ENCODE measurements at regions not wholly inside any gene's neighbourhood (a gene's known extent, or its start where the extent isn't known, plus 50 kb on each side); places are given as distances from the start of the nearest gene placed in this dataset.
"Not testable (repeated sequence)": the region's sequence is repeated elsewhere in the genome, so short reads cannot be mapped to it uniquely, and the experiment has no call there.

- peak; percentile 14 for DNase-seq (ENCODE audit: low spot score)
- peak overlapping the region; percentile 5 for H2AFZ ChIP-seq (ENCODE audit: low read length)
- H3K18ac ChIP-seq (ENCODE audit: low read length) = peak overlapping the region; percentile 15
- peaks cover 3 to 29% of the 10 kb centered on the region in 2 donors for H3K4me1 ChIP-seq (ENCODE audit: control insufficient read depth in 2 of 2, insufficient read depth in 1 of 2, low read depth in 1 of 2, low read length in 2 of 2)
- H2BK12ac ChIP-seq (ENCODE audit: low read length) = no peak overlapping the region
- no peak overlapping the region for H3K14ac ChIP-seq (ENCODE audit: low read length)
- no peak overlapping the region for H3K27ac ChIP-seq (replicated peaks; ENCODE audit: low read length)
- no peak overlapping the region for H3K4ac ChIP-seq (ENCODE audit: low read length)
- peaks cover 0 to 24% of the 10 kb centered on the region in 2 donors for H3K9me3 ChIP-seq (replicated peaks in 1 of 2; ENCODE audit: control insufficient read depth in 2 of 2, insufficient read depth in 1 of 2, low read depth in 1 of 2, low read length in 2 of 2)
- no peak overlapping the region for H2AK5ac ChIP-seq (ENCODE audit: low read depth, low read length)
- H3K79me1 ChIP-seq (ENCODE audit: low read depth, low read length) = no peaks in the 10 kb centered on the region
- H3K9ac ChIP-seq (ENCODE audit: low read depth, low read length, poor library complexity) = no peak overlapping the region
- no peak overlapping the region for H4K91ac ChIP-seq (ENCODE audit: low read depth, low read length, poor library complexity)
- H2BK5ac ChIP-seq (ENCODE audit: low read length) = no peak overlapping the region
- no peak overlapping the region for H2BK120ac ChIP-seq (ENCODE audit: low read depth, low read length)
- no peaks in the 10 kb centered on the region for H3K36me3 ChIP-seq (replicated peaks in 1 of 2; ENCODE audit: control insufficient read depth in 2 of 2, insufficient read depth in 2 of 2, low read length in 2 of 2)
- H3K27me3 ChIP-seq (ENCODE audit: control insufficient read depth in 3 of 3, insufficient read depth in 3 of 3, low read depth in 1 of 3, low read length in 3 of 3) = peaks cover 0 to 3% (median 0%) of the 10 kb centered on the region in 3 experiments
- no peak overlapping the region for H2BK15ac ChIP-seq (ENCODE audit: low read length)
- no peak overlapping the region for H3K23ac ChIP-seq (ENCODE audit: low read depth, low read length, poor library complexity)
- no peak overlapping the region for H3K4me2 ChIP-seq (ENCODE audit: insufficient read depth, low read length, poor library complexity, severe bottlenecking)
- no peak overlapping the region for H3K4me3 ChIP-seq (ENCODE audit: low read length in 2 of 2)
- WGBS, 2 donors (ENCODE audit: extremely low coverage in 2 of 2, insufficient read length in 2 of 2, insufficient replicate concordance in 1 of 2) = no CpG with 5 or more reads among the region's 4 CpGs
- H4K8ac ChIP-seq (ENCODE audit: low read depth, low read length) = no peak overlapping the region
Measured at GRCh38 chr2:103401621-103402020, 639.8 kb downstream of the TMEM182 start.

GRCh38 chr2:103402336-103402735 lies 640.5 kb downstream of the TMEM182 start:
- no peak overlapping the region for H3K4ac ChIP-seq (ENCODE audit: low read length)
- H3K27me3 ChIP-seq (ENCODE audit: control insufficient read depth in 3 of 3, insufficient read depth in 3 of 3, low read depth in 1 of 3, low read length in 3 of 3) = peaks cover 0 to 3% (median 0%) of the 10 kb centered on the region in 3 experiments
- no peak overlapping the region for H2BK12ac ChIP-seq (ENCODE audit: low read length)
- H3K27ac ChIP-seq (replicated peaks; ENCODE audit: low read length) = no peak overlapping the region
- H2AK5ac ChIP-seq (ENCODE audit: low read depth, low read length) = no peak overlapping the region
- peaks cover 0 to 17% of the 10 kb centered on the region in 2 donors for H3K9me3 ChIP-seq (replicated peaks in 1 of 2; ENCODE audit: control insufficient read depth in 2 of 2, insufficient read depth in 1 of 2, low read depth in 1 of 2, low read length in 2 of 2)
- no peaks in the 10 kb centered on the region for H3K79me1 ChIP-seq (ENCODE audit: low read depth, low read length)
- H3K4me2 ChIP-seq (ENCODE audit: insufficient read depth, low read length, poor library complexity, severe bottlenecking) = no peak overlapping the region
- H3K36me3 ChIP-seq (replicated peaks in 1 of 2; ENCODE audit: control insufficient read depth in 2 of 2, insufficient read depth in 2 of 2, low read length in 2 of 2) = no peaks in the 10 kb centered on the region
- no peak overlapping the region for H4K91ac ChIP-seq (ENCODE audit: low read depth, low read length, poor library complexity)
- no peak overlapping the region for H3K23ac ChIP-seq (ENCODE audit: low read depth, low read length, poor library complexity)
- WGBS, 2 donors (ENCODE audit: extremely low coverage in 2 of 2, insufficient read length in 2 of 2, insufficient replicate concordance in 1 of 2) = no CpG with 5 or more reads among the region's 3 CpGs
- no peak overlapping the region for H3K18ac ChIP-seq (ENCODE audit: low read length)
- H2AFZ ChIP-seq (ENCODE audit: low read length) = no peak overlapping the region
- no peak overlapping the region for H2BK120ac ChIP-seq (ENCODE audit: low read depth, low read length)
- H3K9ac ChIP-seq (ENCODE audit: low read depth, low read length, poor library complexity) = no peak overlapping the region
- DNase-seq (ENCODE audit: low spot score) = no peak
- H2BK5ac ChIP-seq (ENCODE audit: low read length) = no peak overlapping the region
- no peak overlapping the region for H3K4me3 ChIP-seq (ENCODE audit: low read length in 2 of 2)
- no peak overlapping the region for H2BK15ac ChIP-seq (ENCODE audit: low read length)
- peaks cover 3 to 29% of the 10 kb centered on the region in 2 donors for H3K4me1 ChIP-seq (ENCODE audit: control insufficient read depth in 2 of 2, insufficient read depth in 1 of 2, low read depth in 1 of 2, low read length in 2 of 2)
- no peak overlapping the region for H4K8ac ChIP-seq (ENCODE audit: low read depth, low read length)
- H3K14ac ChIP-seq (ENCODE audit: low read length) = no peak overlapping the region

GRCh38 chr2:103402944-103403343 lies 641.1 kb downstream of the TMEM182 start:
- Histone ChIP-seq H2BK15ac (ENCODE audit: low read length) (no peak overlapping the region), H3K14ac (ENCODE audit: low read length) (no peak overlapping the region), H2BK12ac (ENCODE audit: low read length) (no peak overlapping the region), H3K36me3 (replicated peaks in 1 of 2; ENCODE audit: control insufficient read depth in 2 of 2, insufficient read depth in 2 of 2, low read length in 2 of 2) (no peaks in the 10 kb centered on the region), H3K4me3 (ENCODE audit: low read length in 2 of 2) (no peak overlapping the region), H2BK5ac (ENCODE audit: low read length) (no peak overlapping the region), H2BK120ac (ENCODE audit: low read depth, low read length) (no peak overlapping the region), H2AFZ (ENCODE audit: low read length) (peak overlapping the region; percentile 0), H3K4me2 (ENCODE audit: insufficient read depth, low read length, poor library complexity, severe bottlenecking) (no peak overlapping the region), H3K18ac (ENCODE audit: low read length) (no peak overlapping the region), H2AK5ac (ENCODE audit: low read depth, low read length) (no peak overlapping the region), H3K4me1 (ENCODE audit: control insufficient read depth in 2 of 2, insufficient read depth in 1 of 2, low read depth in 1 of 2, low read length in 2 of 2) (peaks cover 3 to 29% of the 10 kb centered on the region in 2 donors), H4K8ac (ENCODE audit: low read depth, low read length) (no peak overlapping the region), H3K4ac (ENCODE audit: low read length) (no peak overlapping the region), H3K27me3 (ENCODE audit: control insufficient read depth in 3 of 3, insufficient read depth in 3 of 3, low read depth in 1 of 3, low read length in 3 of 3) (peaks cover 0 to 3% (median 0%) of the 10 kb centered on the region in 3 experiments), H3K9ac (ENCODE audit: low read depth, low read length, poor library complexity) (no peak overlapping the region), H4K91ac (ENCODE audit: low read depth, low read length, poor library complexity) (no peak overlapping the region), H3K23ac (ENCODE audit: low read depth, low read length, poor library complexity) (no peak overlapping the region), H3K27ac (replicated peaks; ENCODE audit: low read length) (no peak overlapping the region), H3K79me1 (ENCODE audit: low read depth, low read length) (no peaks in the 10 kb centered on the region), H3K9me3 (replicated peaks in 1 of 2; ENCODE audit: control insufficient read depth in 2 of 2, insufficient read depth in 1 of 2, low read depth in 1 of 2, low read length in 2 of 2) (peaks cover 0 to 15% of the 10 kb centered on the region in 2 donors)
- no peak for DNase-seq (ENCODE audit: low spot score)
- WGBS, 2 donors (ENCODE audit: extremely low coverage in 2 of 2, insufficient read length in 2 of 2, insufficient replicate concordance in 1 of 2) = no CpG with 5 or more reads among the region's 5 CpGs

GRCh38 chr2:103403388-103403787 lies 641.6 kb downstream of the TMEM182 start:
- not testable (repeated sequence) for H3K79me1 ChIP-seq (ENCODE audit: low read depth, low read length); H3K27ac ChIP-seq (replicated peaks; ENCODE audit: low read length); H3K23ac ChIP-seq (ENCODE audit: low read depth, low read length, poor library complexity); H3K14ac ChIP-seq (ENCODE audit: low read length); H3K4ac ChIP-seq (ENCODE audit: low read length); H2BK120ac ChIP-seq (ENCODE audit: low read depth, low read length); H3K36me3 ChIP-seq (replicated peaks in 1 of 2; ENCODE audit: control insufficient read depth in 2 of 2, insufficient read depth in 2 of 2, low read length in 2 of 2); H4K8ac ChIP-seq (ENCODE audit: low read depth, low read length); H2BK12ac ChIP-seq (ENCODE audit: low read length); H3K18ac ChIP-seq (ENCODE audit: low read length); DNase-seq (ENCODE audit: low spot score); H2BK15ac ChIP-seq (ENCODE audit: low read length); H3K9ac ChIP-seq (ENCODE audit: low read depth, low read length, poor library complexity); H3K4me2 ChIP-seq (ENCODE audit: insufficient read depth, low read length, poor library complexity, severe bottlenecking); H2AFZ ChIP-seq (ENCODE audit: low read length); H2AK5ac ChIP-seq (ENCODE audit: low read depth, low read length); H4K91ac ChIP-seq (ENCODE audit: low read depth, low read length, poor library complexity); H3K27me3 ChIP-seq (ENCODE audit: control insufficient read depth in 3 of 3, insufficient read depth in 3 of 3, low read depth in 1 of 3, low read length in 3 of 3); H2BK5ac ChIP-seq (ENCODE audit: low read length); H3K4me3 ChIP-seq (ENCODE audit: low read length in 2 of 2)
- H3K4me1 ChIP-seq (ENCODE audit: control insufficient read depth in 2 of 2, insufficient read depth in 1 of 2, low read depth in 1 of 2, low read length in 2 of 2) = peaks cover 3 to 29% of the 10 kb centered on the region in 2 donors
- no CpG with 5 or more reads among the region's 5 CpGs for WGBS, 2 donors (ENCODE audit: extremely low coverage in 2 of 2, insufficient read length in 2 of 2, insufficient replicate concordance in 1 of 2)
- H3K9me3 ChIP-seq (replicated peaks in 1 of 2; ENCODE audit: control insufficient read depth in 2 of 2, insufficient read depth in 1 of 2, low read depth in 1 of 2, low read length in 2 of 2) = peaks cover 0 to 11% of the 10 kb centered on the region in 2 donors

Data from neuronal stem cell (in vitro differentiated cells).